ENCODE measurements at regions not wholly inside any gene's neighbourhood (a gene's known extent, or its start where the extent isn't known, plus 50 kb on each side); places are given as distances from the start of the nearest gene placed in this dataset.

DNA sequence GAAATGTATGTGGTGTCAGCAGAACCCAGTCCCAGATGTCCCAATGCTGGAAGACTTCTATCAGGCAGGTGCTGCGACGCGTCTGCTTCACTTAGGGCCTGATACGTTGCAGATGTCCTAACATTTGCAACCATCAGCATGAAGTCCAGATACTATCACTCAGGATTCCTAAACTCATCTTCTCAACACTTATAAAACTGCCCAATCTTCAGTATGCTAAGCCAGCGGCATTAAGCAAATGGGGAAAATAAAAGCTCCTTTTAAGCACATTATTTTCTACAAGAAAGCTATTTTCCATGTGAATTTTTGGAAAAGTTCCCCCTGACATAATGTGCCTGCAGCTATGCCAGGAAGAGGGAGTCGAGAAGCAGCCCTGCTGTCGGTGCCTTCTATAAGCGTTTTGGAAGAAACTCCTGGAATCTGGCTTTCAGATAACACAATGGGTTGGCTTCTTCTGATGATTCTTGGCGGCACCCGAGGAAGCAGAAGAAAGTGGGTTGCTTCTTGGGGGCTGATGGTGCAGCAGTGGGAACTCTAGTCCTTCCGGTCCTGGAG lies 60.7 kb upstream of the ITGA6 start:
- TF ChIP-seq CBX8 (IDR thresholded peaks at IDR 0.05; ENCODE audit: borderline replicate concordance, low read depth, low read length) = no peak
- TF ChIP-seq TAF1 (IDR thresholded peaks at IDR 0.05; ENCODE audit: low read depth, low read length) = no peak
- TF ChIP-seq, protein P1, sequence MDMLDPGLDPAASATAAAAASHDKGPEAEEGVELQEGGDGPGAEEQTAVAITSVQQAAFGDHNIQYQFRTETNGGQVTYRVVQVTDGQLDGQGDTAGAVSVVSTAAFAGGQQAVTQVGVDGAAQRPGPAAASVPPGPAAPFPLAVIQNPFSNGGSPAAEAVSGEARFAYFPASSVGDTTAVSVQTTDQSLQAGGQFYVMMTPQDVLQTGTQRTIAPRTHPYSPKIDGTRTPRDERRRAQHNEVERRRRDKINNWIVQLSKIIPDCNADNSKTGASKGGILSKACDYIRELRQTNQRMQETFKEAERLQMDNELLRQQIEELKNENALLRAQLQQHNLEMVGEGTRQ (IDR thresholded peaks at IDR 0.05; ENCODE audit: low read length) = no peak
- TF ChIP-seq EZH2 (IDR thresholded peaks at IDR 0.05; ENCODE audit: low read depth, low read length, severe bottlenecking) = no peak
- TF ChIP-seq, protein P2, sequence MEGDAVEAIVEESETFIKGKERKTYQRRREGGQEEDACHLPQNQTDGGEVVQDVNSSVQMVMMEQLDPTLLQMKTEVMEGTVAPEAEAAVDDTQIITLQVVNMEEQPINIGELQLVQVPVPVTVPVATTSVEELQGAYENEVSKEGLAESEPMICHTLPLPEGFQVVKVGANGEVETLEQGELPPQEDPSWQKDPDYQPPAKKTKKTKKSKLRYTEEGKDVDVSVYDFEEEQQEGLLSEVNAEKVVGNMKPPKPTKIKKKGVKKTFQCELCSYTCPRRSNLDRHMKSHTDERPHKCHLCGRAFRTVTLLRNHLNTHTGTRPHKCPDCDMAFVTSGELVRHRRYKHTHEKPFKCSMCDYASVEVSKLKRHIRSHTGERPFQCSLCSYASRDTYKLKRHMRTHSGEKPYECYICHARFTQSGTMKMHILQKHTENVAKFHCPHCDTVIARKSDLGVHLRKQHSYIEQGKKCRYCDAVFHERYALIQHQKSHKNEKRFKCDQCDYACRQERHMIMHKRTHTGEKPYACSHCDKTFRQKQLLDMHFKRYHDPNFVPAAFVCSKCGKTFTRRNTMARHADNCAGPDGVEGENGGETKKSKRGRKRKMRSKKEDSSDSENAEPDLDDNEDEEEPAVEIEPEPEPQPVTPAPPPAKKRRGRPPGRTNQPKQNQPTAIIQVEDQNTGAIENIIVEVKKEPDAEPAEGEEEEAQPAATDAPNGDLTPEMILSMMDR (IDR thresholded peaks at IDR 0.05; ENCODE audit: control extremely low read depth in 1 of 3, insufficient read depth in 1 of 3, low read depth in 1 of 3, low read length in 3 of 3) = no peak
- no peak for TF ChIP-seq POLR2A (IDR thresholded peaks at IDR 0.05; ENCODE audit: control extremely low read depth in 1 of 2, low read depth in 2 of 2, low read length in 2 of 2)
- no peak for TF ChIP-seq CHD1 (IDR thresholded peaks at IDR 0.05; ENCODE audit: low read depth, low read length)
- no peak for TF ChIP-seq CBX5 (IDR thresholded peaks at IDR 0.05; ENCODE audit: low read depth, low read length)
- no peak for TF ChIP-seq TBP (IDR thresholded peaks at IDR 0.05; ENCODE audit: low read depth, low read length)
- TF ChIP-seq TEAD4 (IDR thresholded peaks at IDR 0.05; ENCODE audit: low read depth, low read length) = no peak
